Gastrocnemius medialis (tissue), 4 donors: ENCODE measurements at regions not wholly inside any gene's neighbourhood (a gene's known extent, or its start where the extent isn't known, plus 50 kb on each side); places are given as distances from the start of the nearest gene placed in this dataset.

Source experiments
- CTCF ChIP-seq, 5 experiments: fragments of 450-650 bp in 3 of 5; fragments of 200-600 bp in 2 of 5; sonication (generic) in 2 of 5; IDR thresholded peaks in 4 of 5; conservative IDR thresholded peaks in 1 of 5; 1 replicate in 4 of 5; 2 replicates in 1 of 5; pipeline ENCODE4 v1.5.1; 2016 to 2019; ENCODE audit warnings: antibody characterized with exemption in 5 of 5, mild to moderate bottlenecking in 3 of 5, moderate library complexity in 3 of 5
- POLR2A ChIP-seq, 2 donors: fragments of 450-650 bp; IDR thresholded peaks; one replicate each; pipeline ENCODE4 v1.6.1; 2017; ENCODE audit warnings: antibody characterized with exemption in 2 of 2, mild to moderate bottlenecking in 2 of 2, moderate library complexity in 2 of 2

GRCh38 chr2:207319316-207319715 is 153.6 kb upstream of the KLF7 start:
- TF ChIP-seq CTCF (IDR thresholded peaks at IDR 0.05 in 4 of 5, conservative IDR thresholded peaks at IDR 0.05 in 1 of 5) (no peak), POLR2A (IDR thresholded peaks at IDR 0.05) (no peak)
